Stimulated activated CD8-positive, alpha-beta memory T cell treated with anti-CD3 and anti-CD28 coated beads, Interleukin-15, amount 100 ng/mL, for 1 hour (primary cell): ENCODE measurements at regions not wholly inside any gene's neighbourhood (a gene's known extent, or its start where the extent isn't known, plus 50 kb on each side); places are given as distances from the start of the nearest gene placed in this dataset.

ENCODE experiments used
- DNase-seq: peaks from one replicate; pipeline ENCODE4 v3.0.0-alpha.2; 2020; ENCODE audit warnings: low read depth

DNA sequence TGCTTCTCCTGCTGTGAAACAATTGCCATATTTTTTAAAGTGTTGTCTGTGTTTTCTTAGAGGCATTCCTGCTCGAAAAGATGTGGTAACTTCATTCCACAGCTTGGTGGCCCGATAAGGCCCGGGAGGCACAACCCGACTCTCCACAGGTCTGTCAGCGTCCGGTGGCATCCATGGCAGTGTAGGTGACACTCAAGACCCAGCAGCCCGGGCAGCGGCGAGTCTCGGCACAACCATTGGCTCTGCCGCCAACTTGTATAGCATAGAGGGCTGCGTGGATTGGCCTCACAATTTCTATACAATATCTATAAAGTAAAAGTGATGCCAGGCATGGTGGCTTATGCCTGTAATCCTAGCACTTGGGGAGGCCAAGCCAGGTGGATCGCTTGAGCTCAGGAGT is 262.3 kb upstream of the CHRNA7 start:
- no peak for DNase-seq

DNA sequence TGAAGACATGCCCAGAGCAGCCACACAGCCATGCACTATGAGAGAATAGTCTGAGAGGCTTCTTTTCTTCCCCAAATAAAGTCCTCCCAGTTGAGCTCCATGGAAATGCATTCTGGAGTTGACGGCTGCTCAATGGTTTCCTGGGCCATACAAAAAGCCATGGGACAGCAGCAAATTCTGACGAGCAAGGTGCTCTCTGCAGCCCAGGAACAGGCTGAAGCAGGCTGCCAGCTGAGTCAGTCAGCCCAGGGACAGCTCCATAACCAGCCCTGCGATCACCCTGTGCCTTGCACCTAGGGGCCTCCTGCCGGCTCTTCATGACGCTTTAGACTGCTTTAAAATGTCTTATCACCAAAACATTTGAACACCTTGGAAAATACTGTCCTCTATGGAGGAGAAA is 256.3 kb upstream of the CHRNA7 start:
- no peak for DNase-seq

DNA sequence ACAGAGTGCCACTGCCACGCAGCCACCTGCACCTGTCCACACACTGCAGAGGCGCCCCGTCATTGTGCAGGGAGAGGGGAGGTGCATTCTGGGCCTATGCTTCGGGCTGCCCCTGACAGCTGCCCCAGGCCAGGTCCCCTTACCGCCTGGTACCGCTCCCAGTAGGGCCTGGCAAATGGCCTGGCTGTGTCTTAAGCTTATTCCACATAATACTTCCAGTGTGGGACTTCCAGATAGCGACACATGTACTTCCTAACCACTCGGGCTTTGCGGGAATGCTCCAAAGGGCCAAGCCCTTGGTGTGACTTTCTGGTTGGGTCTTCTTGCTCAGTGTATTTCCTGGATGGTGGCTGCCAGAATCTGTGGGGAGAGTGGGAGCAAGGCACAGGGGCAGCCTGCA is 254.3 kb upstream of the CHRNA7 start:
- no peak for DNase-seq

DNA sequence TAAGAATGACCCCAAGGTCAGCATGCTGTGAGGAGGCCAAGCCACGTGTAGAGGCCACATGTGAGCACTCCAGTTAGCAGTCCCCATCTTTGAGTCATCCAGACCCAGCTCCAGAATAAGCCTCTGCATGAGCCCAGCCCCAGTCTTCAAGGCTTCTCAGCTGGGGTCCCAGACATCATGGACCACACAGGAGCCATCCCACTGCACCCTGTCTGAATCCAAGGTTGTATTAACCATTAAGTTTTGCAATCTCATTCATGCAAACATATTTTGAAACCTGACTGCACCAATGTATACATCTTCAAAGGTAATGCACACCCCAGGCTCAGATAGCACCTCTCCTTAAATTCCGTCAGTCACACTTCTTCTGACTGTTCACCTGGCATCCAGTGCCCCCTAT is 249.1 kb upstream of the CHRNA7 start:
- DNase-seq: no peak

- no peak for DNase-seq
These were observed 248.1 kb upstream of the CHRNA7 start for GRCh38 chr15:31782016-31782783.

DNA sequence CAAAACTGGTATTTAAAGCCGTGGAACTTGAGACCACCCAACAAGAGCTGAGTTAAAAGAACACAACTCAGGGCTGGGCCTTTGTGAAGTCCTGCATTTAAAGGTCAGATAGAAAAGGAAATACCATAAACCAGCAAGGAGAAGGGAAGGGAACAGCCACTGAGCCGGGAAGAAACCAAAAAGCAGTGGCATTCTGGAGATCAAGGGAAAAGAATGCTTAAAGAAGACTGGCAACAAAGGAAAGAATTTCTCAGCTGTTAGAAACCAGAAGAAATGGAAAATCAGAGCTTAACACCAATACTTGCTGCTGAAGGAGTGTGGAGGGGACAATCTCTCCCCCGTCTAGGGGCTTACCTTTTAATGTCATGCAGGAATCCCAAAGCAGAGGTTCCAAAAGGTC is 247.4 kb upstream of the CHRNA7 start:
- DNase-seq: no peak

DNA sequence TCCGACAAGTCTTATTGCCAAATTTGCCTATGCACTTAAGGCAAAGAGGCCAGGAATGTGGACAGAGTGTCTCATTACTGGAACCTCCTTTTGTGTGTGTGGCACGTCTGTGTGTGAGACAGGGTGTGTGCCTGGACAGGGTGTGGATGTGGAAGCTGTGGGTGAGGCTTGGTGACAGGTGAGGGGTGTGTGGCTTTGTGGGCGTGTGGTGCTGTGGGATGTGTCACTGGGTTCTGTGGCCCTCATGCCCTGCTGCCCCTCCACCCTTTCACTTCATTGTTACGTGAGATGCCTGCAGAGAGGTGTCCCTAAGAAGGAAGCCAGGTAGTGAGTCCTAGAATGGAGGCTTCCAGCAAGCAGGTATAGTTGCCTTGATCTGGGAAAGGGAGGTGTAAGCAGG is 244.0 kb upstream of the CHRNA7 start:
- no peak for DNase-seq

DNA sequence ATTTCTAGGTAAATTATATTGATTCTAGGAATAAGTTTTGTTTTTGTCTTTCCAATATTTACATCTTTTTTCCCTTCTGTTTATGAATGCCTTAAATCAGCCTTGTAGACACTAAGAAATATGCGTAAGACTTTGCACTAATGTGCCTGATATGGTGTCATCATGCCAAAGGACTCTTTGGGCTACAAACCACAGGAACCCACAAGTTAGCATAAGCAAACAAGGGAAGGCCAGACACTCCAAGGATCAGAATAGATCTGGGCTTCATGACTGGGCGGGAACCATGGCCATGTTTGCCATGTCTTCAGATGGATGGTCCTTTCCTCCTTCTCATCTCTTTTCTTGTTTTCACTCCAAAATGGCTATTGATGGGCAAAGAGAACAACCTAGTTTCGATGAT is 242.2 kb upstream of the CHRNA7 start:
- DNase-seq: no peak

GRCh38 chr15:31792611-31793199 is 237.6 kb upstream of the CHRNA7 start:
- no peak for DNase-seq

- DNase-seq: no peak
These were observed 231.0 kb upstream of the CHRNA7 start for GRCh38 chr15:31799319-31799714.

DNA sequence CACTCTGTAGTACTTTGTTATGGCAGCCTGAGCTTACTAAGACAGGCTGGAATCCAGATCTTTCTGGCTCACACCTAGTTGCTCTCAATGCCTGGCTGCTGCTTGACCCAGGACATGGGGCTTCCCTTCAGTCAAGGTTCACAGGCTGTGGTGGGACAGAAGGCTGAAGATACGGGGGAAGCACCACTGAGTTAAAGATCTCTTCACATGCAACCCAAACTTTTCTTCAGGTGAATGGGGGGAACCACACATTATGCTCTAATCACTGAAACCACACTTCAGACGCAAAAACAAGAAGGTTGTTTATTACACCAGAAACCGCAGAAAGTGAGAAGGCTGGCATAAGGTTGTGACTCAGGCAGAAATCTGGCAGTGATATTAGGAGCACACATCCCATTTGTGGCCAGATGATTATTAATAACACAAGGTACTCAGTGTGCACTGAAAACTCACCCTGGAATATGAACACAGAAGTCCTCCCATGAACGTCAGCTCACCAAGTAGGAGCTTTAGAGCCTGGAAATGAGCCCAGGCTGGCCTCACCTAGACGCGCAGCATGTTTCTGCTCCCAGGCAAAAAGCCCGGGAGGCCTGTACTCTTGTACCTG is 230.5 kb upstream of the CHRNA7 start:
- DNase-seq: no peak

DNA sequence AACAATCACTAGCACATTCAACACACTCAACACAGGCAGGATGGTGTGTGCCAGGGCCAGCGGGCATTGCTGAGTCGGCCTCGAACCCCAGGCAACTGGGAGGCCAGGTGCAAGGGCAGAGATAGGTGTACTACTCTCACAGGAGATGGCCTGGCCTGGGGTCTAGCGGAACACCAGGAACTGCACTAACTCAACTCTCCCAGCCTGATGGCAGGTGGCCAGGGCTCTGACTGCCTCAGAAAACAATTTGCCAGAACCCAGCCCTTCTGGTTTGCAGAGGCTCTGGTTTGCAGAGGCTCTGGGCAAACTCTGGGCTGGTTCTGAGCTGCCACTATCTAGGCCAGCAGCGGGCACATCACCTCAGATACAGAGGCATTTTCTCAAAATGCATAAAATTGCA is 229.2 kb upstream of the CHRNA7 start:
- no peak for DNase-seq

DNA sequence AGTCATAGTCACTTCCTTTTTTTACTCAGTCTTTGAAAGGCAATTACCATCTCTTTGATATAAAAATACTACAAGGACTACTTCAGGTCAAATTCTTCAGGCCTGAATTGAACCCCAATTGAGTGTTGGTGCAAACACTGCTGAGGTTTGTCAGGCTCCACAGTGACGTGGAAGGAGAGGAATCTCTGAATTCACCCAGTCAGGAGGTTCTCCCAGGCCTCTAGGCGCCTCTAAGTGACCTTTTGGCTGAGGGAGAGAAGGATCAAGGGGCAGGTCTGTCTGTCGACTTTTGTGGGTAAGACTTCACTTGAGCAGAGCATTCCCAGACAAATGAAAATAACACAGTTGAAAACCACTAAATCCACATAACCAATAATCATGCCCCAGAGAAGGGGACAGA is 227.6 kb upstream of the CHRNA7 start:
- no peak for DNase-seq

DNA sequence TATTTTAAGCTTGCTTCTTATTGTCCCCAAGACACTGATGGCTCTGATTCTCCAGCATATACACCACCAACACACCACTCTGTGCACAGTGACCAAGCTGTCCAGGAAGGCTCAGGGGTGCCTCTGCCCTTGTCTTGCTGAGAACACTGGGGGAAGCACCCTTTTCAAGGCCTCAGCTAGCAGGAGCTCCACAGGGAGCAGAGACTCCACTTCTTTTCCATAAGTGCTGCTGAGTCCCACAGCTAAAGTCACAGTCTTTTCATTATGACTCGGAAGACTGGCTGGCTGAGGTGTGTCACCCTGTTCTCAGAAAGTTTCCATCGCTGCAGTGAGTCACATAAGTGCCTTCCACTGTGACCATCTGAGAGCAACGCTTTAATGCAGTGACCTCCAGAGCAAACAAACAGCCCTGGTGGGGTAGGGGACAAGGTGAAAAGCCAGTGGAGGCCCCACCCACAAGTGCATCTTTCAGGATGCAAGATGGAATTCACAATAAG is 226.9 kb upstream of the CHRNA7 start:
- DNase-seq: no peak

DNA sequence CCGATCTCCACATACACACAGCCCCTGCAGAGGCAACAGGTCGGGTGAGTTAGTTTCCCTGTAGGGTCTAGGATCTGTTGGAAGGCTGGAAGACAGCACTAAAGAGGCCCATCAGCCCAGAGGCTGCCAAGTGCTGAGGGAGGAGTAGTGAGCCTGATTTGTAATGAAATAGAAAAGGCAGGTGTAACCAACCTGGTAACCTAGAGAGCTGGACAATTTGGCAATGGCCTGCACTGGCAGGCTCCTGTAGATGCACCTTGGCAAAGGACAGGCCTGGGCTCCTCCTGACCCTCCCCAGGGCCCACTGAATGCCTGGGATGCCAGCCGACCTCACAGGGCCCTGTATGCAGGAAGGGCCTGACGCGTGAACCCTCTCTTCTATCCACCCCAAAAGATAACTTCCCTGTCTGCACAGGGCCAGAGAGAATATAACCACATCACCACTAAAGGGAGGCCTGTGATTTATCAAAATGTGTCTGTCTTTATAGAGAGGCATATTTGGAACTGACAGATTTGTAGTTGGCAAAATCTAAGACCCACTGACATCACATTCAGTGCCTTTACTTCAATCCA is 225.1 kb upstream of the CHRNA7 start:
- no peak for DNase-seq

DNA sequence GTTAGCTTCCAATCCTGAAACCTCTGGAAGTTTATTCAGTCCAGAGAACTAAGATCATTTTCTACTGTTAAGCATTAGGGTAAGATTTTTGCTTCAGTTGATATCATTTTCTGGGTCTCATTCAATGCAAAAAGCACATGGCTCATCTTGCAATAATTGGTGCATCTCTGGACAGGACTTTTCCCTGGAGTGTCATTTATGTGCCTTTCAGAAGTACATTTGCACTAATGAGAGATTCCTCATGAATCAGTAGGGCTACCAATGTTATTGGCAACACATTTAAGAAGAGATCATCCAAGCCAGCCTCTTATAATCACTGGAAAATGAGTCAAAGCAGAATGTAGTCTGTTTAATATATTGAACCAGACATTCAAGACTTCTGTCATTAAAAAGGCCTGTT is 224.2 kb upstream of the CHRNA7 start:
- no peak for DNase-seq

- DNase-seq: no peak
These were observed 218.7 kb upstream of the CHRNA7 start for GRCh38 chr15:31811641-31812040.

GRCh38 chr15:31814082-31814481 is 216.2 kb upstream of the CHRNA7 start:
- DNase-seq: no peak

GRCh38 chr15:31815411-31816155 is 214.7 kb upstream of the CHRNA7 start:
- DNase-seq: no peak

DNA sequence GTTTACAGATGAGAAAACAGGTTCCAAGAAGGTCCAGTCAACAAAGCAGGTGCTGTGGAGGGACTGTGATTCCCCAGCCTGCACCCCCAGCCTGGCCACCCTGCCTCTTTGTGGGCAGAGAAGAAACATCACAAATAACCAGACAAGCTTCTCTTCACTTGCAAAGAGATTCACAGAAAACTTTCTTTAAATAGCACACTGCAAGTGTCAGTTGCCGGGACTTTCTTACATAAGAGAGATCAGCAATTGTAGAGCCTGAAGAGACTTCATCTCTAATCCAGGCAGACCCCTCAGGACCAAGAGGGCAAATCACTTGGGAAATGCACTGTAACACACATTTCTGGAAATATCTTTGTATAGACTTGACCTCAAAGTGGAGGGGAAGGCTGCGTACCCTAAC is 207.9 kb upstream of the CHRNA7 start:
- DNase-seq: no peak

- no peak for DNase-seq
These were observed 206.3 kb upstream of the CHRNA7 start for GRCh38 chr15:31824024-31824423.

DNA sequence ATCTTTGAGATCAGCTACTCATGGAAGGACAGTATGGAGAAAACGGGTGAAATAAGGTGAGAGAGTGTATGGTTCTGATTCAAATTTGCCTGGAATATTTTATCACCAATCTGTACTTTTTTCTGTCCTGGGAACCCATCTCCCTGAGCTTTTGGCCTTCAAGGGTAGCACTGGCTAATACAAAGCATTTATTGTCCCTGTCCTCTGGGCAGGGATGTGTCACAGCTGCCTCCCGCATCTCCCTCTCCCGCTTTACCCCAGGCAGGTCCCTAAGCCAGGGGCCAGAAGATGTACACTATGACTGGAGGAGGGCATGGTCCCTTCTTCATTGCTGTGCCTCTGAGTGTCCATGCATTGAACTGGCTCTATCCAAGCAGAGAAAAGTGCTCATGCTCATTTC is 201.7 kb upstream of the CHRNA7 start:
- DNase-seq: no peak
